WERI-Rb-1 (cell line): ENCODE measurements at regions not wholly inside any gene's neighbourhood (a gene's known extent, or its start where the extent isn't known, plus 50 kb on each side); places are given as distances from the start of the nearest gene placed in this dataset.

Experiments
- DNase-seq: peaks from one replicate; pipeline ENCODE4 v3.0.0-alpha.2; 2020
- H3K27ac ChIP-seq: fragments of 250-450 bp; sonication (Bioruptor Pico); 2 replicates; pipeline ENCODE4 v1.5.1; 2020; ENCODE audit warnings: mild to moderate bottlenecking, moderate library complexity
- H3K27me3 ChIP-seq: fragments of 250-450 bp; sonication (Bioruptor Pico); 2 replicates; pipeline ENCODE4 v1.5.1; 2021; ENCODE audit warnings: mild to moderate bottlenecking, low read depth, moderate library complexity; ENCODE audit not compliant: insufficient read depth, severe bottlenecking
- H3K36me3 ChIP-seq: fragments of 250-450 bp; sonication (Bioruptor Pico); 2 replicates; pipeline ENCODE4 v1.5.1; 2020; ENCODE audit warnings: mild to moderate bottlenecking, moderate library complexity
- H3K4me3 ChIP-seq: 2 replicates; pipeline ENCODE4 v1.5.1; 2011; ENCODE audit warnings: low read depth, mild to moderate bottlenecking, control low read depth, low read length
- H3K9me3 ChIP-seq: fragments of 250-450 bp; sonication (Bioruptor Pico); 2 replicates; pipeline ENCODE4 v1.5.1; 2021; ENCODE audit warnings: mild to moderate bottlenecking, moderate library complexity; ENCODE audit not compliant: severe bottlenecking
- CTCF ChIP-seq: IDR thresholded peaks from 2 replicates; pipeline ENCODE4 v1.5.1; 2011; ENCODE audit warnings: low read depth, mild to moderate bottlenecking, control low read depth, inconsistent platforms, low read length

- no peak for DNase-seq
- Histone ChIP-seq H3K4me3 (no peak overlapping the region), H3K9me3 (no peaks in the 10 kb centered on the region), H3K27me3 (no peaks in the 10 kb centered on the region), H3K27ac (no peak overlapping the region), H3K36me3 (no peaks in the 10 kb centered on the region)
- TF ChIP-seq CTCF, result no peak
Measured at GRCh38 chr20:11242320-11242719, 568.5 kb upstream of the JAG1 start.

- H3K27ac ChIP-seq, result no peak overlapping the region
- no peaks in the 10 kb centered on the region for H3K27me3 ChIP-seq
- no peak for TF ChIP-seq CTCF
- no peak for DNase-seq
- no peak overlapping the region for H3K4me3 ChIP-seq
- H3K36me3 ChIP-seq, result no peaks in the 10 kb centered on the region
- H3K9me3 ChIP-seq, result no peaks in the 10 kb centered on the region
Measured at GRCh38 chr20:11245431-11245830, 571.6 kb upstream of the JAG1 start.

DNA sequence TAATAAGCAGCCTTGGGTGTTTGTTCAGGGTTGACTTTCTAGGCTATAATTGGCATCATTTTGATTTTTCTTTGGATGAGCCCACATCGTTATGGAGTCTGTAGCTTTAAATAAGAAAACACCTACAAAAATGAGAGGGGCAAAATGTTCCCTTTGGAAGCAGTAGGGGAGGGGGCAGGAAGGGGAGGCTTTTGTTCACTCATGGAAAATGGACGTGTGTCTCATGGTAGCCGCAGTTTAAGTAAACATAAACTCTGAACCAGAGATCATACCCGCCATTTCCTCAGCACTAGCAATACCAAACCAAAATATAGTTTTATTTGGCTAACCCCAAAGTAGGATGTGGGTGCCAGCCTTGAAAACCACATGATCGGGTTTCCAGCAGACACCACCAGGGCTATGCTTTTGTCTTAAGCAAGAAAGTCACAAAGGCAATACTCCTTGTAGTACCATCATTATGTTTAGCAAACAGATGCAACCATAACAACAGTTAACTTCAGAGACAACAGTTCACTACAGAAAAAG lies 572.5 kb upstream of the JAG1 start:
- no peak for TF ChIP-seq CTCF
- DNase-seq, result no peak
- H3K27ac ChIP-seq, result no peak overlapping the region

DNA sequence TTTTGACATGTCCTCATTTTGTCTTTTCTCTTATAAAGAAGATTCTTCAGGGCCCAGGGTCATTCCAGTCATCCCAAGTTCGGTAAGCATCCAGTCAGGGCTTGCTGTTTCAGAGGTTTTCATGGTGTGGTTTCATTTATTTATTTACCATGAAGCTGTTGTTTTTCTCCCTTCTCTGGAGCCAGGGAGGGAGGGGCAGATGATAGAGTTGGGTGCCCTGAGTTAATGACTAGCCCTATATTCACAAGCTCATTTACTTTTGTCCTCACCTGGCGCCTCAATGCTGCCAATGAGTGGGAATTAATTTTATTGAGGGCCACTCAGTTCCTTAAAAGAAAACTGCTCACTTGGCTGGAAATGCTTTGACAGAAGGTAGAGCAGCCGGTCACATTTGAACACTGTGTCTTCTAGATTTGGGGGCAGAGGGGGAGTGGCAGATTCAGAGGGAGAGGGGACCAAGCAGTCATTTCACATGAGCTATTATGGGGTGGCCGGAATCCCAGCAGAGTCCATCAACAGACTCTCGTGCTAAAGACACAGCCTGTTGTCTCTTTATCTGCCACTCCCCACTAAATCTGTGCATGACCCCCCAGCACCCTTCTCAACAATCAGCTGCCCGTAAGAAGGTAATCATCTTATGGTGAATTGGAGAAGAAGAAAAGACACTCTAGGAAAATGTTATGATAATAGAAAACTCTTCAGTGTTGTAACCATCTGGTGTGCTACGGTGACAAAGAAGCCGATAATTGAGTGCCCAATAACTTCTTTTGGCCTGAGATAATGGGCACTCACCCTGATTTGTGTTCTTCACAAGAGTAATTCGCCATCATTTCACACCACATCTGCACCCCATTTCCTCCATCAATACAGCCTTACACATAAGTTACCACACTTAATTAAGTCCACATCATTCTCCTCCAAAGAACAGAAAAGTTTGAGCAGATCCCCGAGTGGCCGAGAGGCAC lies 573.5 kb upstream of the JAG1 start:
- DNase-seq, result peak; percentile 61
- no peak for TF ChIP-seq CTCF
- Histone ChIP-seq H3K9me3 (no peaks in the 10 kb centered on the region), H3K27me3 (no peaks in the 10 kb centered on the region), H3K4me3 (no peak overlapping the region), H3K36me3 (no peaks in the 10 kb centered on the region), H3K27ac (no peak overlapping the region)

More for the DNA sequence above, 572.5 kb upstream of the JAG1 start:
- no peaks in the 10 kb centered on the region for H3K9me3 ChIP-seq
- H3K4me3 ChIP-seq, result no peak overlapping the region
- H3K27me3 ChIP-seq, result no peaks in the 10 kb centered on the region
- no peaks in the 10 kb centered on the region for H3K36me3 ChIP-seq

GRCh38 chr20:11248011-11248409 lies 574.2 kb upstream of the JAG1 start:
- no peaks in the 10 kb centered on the region for H3K9me3 ChIP-seq
- H3K27ac ChIP-seq, result no peak overlapping the region
- H3K36me3 ChIP-seq, result no peaks in the 10 kb centered on the region
- no peak for TF ChIP-seq CTCF
- no peak overlapping the region for H3K4me3 ChIP-seq
- H3K27me3 ChIP-seq, result no peaks in the 10 kb centered on the region
- DNase-seq, result no peak
